WTC11 (cell line): ENCODE measurements at regions not wholly inside any gene's neighbourhood (a gene's known extent, or its start where the extent isn't known, plus 50 kb on each side); places are given as distances from the start of the nearest gene placed in this dataset.

Experiments
- ATAC-seq: fragments of 200-7000 bp; cut with Tn5 transposase; 2 replicates; pipeline ENCODE4 v1.10.0; 2021; ENCODE audit warnings: mild to moderate bottlenecking, moderate library complexity
- CTCF ChIA-PET: fragments of 300-600 bp; sonication (Branson Sonifier 250); formaldehyde crosslinking; loops from one replicate; lab custom pipeline; 2021; ENCODE audit warnings: antibody characterized with exemption; lab: Charles Lee
- POLR2A ChIA-PET: fragments of 350-600 bp; sonication (Branson Sonifier 250); formaldehyde crosslinking; loops from one replicate; lab custom pipeline; 2021; ENCODE audit warnings: antibody characterized with exemption; lab: Charles Lee
- DNase-seq: peaks from one replicate; pipeline ENCODE4 v3.0.0; 2021; ENCODE audit warnings: low spot score
- H3K27ac Mint-ChIP-seq: 2 replicates; pipeline ENCODE4 v1.8.0; 2021; ENCODE audit warnings: mixed read lengths
- H3K27me3 Mint-ChIP-seq: 2 replicates; pipeline ENCODE4 v1.8.0; 2021; ENCODE audit warnings: low read depth, mild to moderate bottlenecking, moderate library complexity, mixed read lengths
- H3K36me3 Mint-ChIP-seq: 2 replicates; pipeline ENCODE4 v1.8.0; 2021; ENCODE audit warnings: mixed read lengths
- H3K4me1 Mint-ChIP-seq: 2 replicates; pipeline ENCODE4 v1.8.0; 2022; ENCODE audit warnings: mixed read lengths
- H3K4me3 Mint-ChIP-seq: 2 replicates; pipeline ENCODE4 v1.8.0; 2021; ENCODE audit warnings: mild to moderate bottlenecking, moderate library complexity, mixed read lengths
- H3K9me3 Mint-ChIP-seq: 2 replicates; pipeline ENCODE4 v1.8.0; 2021; ENCODE audit warnings: mixed read lengths
- ATF6 ChIP-seq: sonication (generic); formaldehyde crosslinking; IDR thresholded peaks from 2 replicates; pipeline ENCODE4 v1.8.1; 2023; ENCODE audit warnings: mild to moderate bottlenecking, missing genetic modification reagents
- CBFB ChIP-seq: sonication (generic); formaldehyde crosslinking; IDR thresholded peaks from 2 replicates; pipeline ENCODE4 v1.8.1; 2022; ENCODE audit warnings: mild to moderate bottlenecking, low read depth, missing genetic modification reagents
- CREB1 ChIP-seq: sonication (generic); formaldehyde crosslinking; IDR thresholded peaks from 2 replicates; pipeline ENCODE4 v1.8.0; 2023; ENCODE audit warnings: mild to moderate bottlenecking, missing genetic modification reagents
- E2F1 ChIP-seq: sonication (generic); formaldehyde crosslinking; IDR thresholded peaks from 2 replicates; pipeline ENCODE4 v1.8.0; 2022; ENCODE audit warnings: mild to moderate bottlenecking, missing genetic modification reagents
- FOXP1 ChIP-seq: sonication (generic); formaldehyde crosslinking; IDR thresholded peaks from 2 replicates; pipeline ENCODE4 v1.8.0; 2022; ENCODE audit warnings: missing genetic modification reagents, mild to moderate bottlenecking, moderate library complexity, borderline replicate concordance
- GRHL2 ChIP-seq: fragments of 250-450 bp; sonication (Bioruptor Pico); IDR thresholded peaks from 2 replicates; pipeline ENCODE4 v1.8.0; 2022; ENCODE audit warnings: mild to moderate bottlenecking, moderate library complexity; ENCODE audit not compliant: insufficient replicate concordance, severe bottlenecking
- GTF2I ChIP-seq: fragments of 250-450 bp; sonication (Bioruptor Pico); conservative IDR thresholded peaks from 2 replicates; pipeline ENCODE4 v1.4.0; 2021; ENCODE audit warnings: mild to moderate bottlenecking
- MXD4 ChIP-seq: fragments of 250-450 bp; sonication (Bioruptor Pico); IDR thresholded peaks from 2 replicates; pipeline ENCODE4 v1.8.0; 2021; ENCODE audit warnings: mild to moderate bottlenecking, moderate library complexity, borderline replicate concordance
- MYBL2 ChIP-seq: sonication (generic); formaldehyde crosslinking; IDR thresholded peaks from 2 replicates; pipeline ENCODE4 v1.8.1; 2023; ENCODE audit warnings: mild to moderate bottlenecking, moderate library complexity, missing genetic modification reagents
- NFATC4 ChIP-seq: fragments of 250-450 bp; sonication (Bioruptor Pico); IDR thresholded peaks from 2 replicates; pipeline ENCODE4 v1.9.0; 2021; ENCODE audit warnings: mild to moderate bottlenecking
- NR2C2 ChIP-seq: sonication (generic); formaldehyde crosslinking; IDR thresholded peaks from 2 replicates; pipeline ENCODE4 v1.8.0; 2022; ENCODE audit warnings: mild to moderate bottlenecking, missing genetic modification reagents
- OVOL2 ChIP-seq: fragments of 250-450 bp; sonication (Bioruptor Pico); IDR thresholded peaks from 2 replicates; pipeline ENCODE4 v1.9.0; 2021; ENCODE audit warnings: mild to moderate bottlenecking, borderline replicate concordance
- RELA ChIP-seq: sonication (generic); formaldehyde crosslinking; IDR thresholded peaks from 2 replicates; pipeline ENCODE4 v1.8.1; 2022; ENCODE audit warnings: missing genetic modification reagents, mild to moderate bottlenecking, borderline replicate concordance
- TP53 ChIP-seq: sonication (generic); formaldehyde crosslinking; IDR thresholded peaks from 2 replicates; pipeline ENCODE4 v1.8.1; 2023; ENCODE audit warnings: mild to moderate bottlenecking, missing genetic modification reagents
- ZNF121 ChIP-seq: sonication (generic); formaldehyde crosslinking; IDR thresholded peaks from 2 replicates; pipeline ENCODE4 v1.8.0; 2023; ENCODE audit warnings: missing genetic modification reagents
- ZNF232 ChIP-seq: sonication (generic); formaldehyde crosslinking; IDR thresholded peaks from 2 replicates; pipeline ENCODE4 v1.8.0; 2022; ENCODE audit warnings: mild to moderate bottlenecking, missing genetic modification reagents
- ZNF263 ChIP-seq: sonication (generic); formaldehyde crosslinking; IDR thresholded peaks from 2 replicates; pipeline ENCODE4 v1.8.1; 2022; ENCODE audit warnings: low read depth, mild to moderate bottlenecking, moderate library complexity, missing genetic modification reagents
- ZNF416 ChIP-seq: fragments of 250-450 bp; sonication (Bioruptor Pico); IDR thresholded peaks from 2 replicates; pipeline ENCODE4 v1.9.0; 2021; ENCODE audit warnings: mild to moderate bottlenecking, inconsistent platforms
- ZNF423 ChIP-seq: fragments of 250-450 bp; sonication (Bioruptor Pico); IDR thresholded peaks from 2 replicates; pipeline ENCODE4 v2.1.2; 2022; ENCODE audit warnings: mild to moderate bottlenecking, moderate library complexity
- ZNF671 ChIP-seq: fragments of 250-450 bp; sonication (Bioruptor Pico); IDR thresholded peaks from 2 replicates; pipeline ENCODE4 v1.8.0; 2021; ENCODE audit warnings: mild to moderate bottlenecking

GRCh38 chr2:225824748-225825449 lies 425.4 kb downstream of the NYAP2 start:
- POLR2A ChIA-PET, result no interaction called here
- no peaks in the 10 kb centered on the region; the same call in 1 of the 2 replicates for H3K27me3 Mint-ChIP-seq
- peaks cover 9% of the 10 kb centered on the region for H3K4me1 Mint-ChIP-seq
- DNase-seq (peak; percentile 25), ATAC-seq (peak; percentile 67)
- no peak overlapping the region for H3K27ac Mint-ChIP-seq
- no peak for TF ChIP-seq NFATC4 (CRISPR knock-in tag)
- no peak for TF ChIP-seq GTF2I
- H3K4me3 Mint-ChIP-seq, result no peak overlapping the region
- CTCF ChIA-PET, result no interaction called here
- H3K36me3 Mint-ChIP-seq, result no peaks in the 10 kb centered on the region
- H3K9me3 Mint-ChIP-seq, result peaks cover 37% of the 10 kb centered on the region

GRCh38 chr2:225821351-225821750 lies 421.8 kb downstream of the NYAP2 start:
- TF ChIP-seq ZNF263, result no peak
- no peak for TF ChIP-seq MXD4 (CRISPR knock-in tag)
- TF ChIP-seq GRHL2 (CRISPR knock-in tag), result no peak
- TF ChIP-seq ATF6 (CRISPR knock-in tag), result no peak
- no peak for TF ChIP-seq RELA
- TF ChIP-seq CBFB (CRISPR knock-in tag), result no peak
- no peak for TF ChIP-seq ZNF121
- no peak for TF ChIP-seq E2F1 (CRISPR knock-in tag)
- no peak for TF ChIP-seq ZNF416 (CRISPR knock-in tag)
- no peak for TF ChIP-seq ZNF232 (CRISPR knock-in tag)
- no peak for TF ChIP-seq NFATC4 (CRISPR knock-in tag)
- TF ChIP-seq ZNF671 (CRISPR knock-in tag), result no peak
- TF ChIP-seq FOXP1 (CRISPR knock-in tag), result no peak
- CTCF ChIA-PET, result no interaction called here
- H3K4me1 Mint-ChIP-seq, result peaks cover 20% of the 10 kb centered on the region

GRCh38 chr2:225820826-225821225 lies 421.3 kb downstream of the NYAP2 start:
- CTCF ChIA-PET, result no interaction called here
- TF ChIP-seq ZNF423, result no peak
- TF ChIP-seq NR2C2, result no peak
- no peak for TF ChIP-seq MYBL2
- no peak for TF ChIP-seq OVOL2 (CRISPR knock-in tag)
- TF ChIP-seq ATF6 (CRISPR knock-in tag), result no peak
- TF ChIP-seq TP53, result no peak
- no peak for TF ChIP-seq CREB1 (CRISPR knock-in tag)
- no peak for TF ChIP-seq GTF2I
- H3K27ac Mint-ChIP-seq, result no peak overlapping the region
- H3K36me3 Mint-ChIP-seq, result no peaks in the 10 kb centered on the region
- H3K27me3 Mint-ChIP-seq, result no peaks in the 10 kb centered on the region
- DNase-seq, result no peak
- no peak for ATAC-seq
- peaks cover 10% of the 10 kb centered on the region for H3K9me3 Mint-ChIP-seq
- POLR2A ChIA-PET, result no interaction called here
- no peak overlapping the region for H3K4me3 Mint-ChIP-seq
- peaks cover 20% of the 10 kb centered on the region for H3K4me1 Mint-ChIP-seq

More at GRCh38 chr2:225821351-225821750, 421.8 kb downstream of the NYAP2 start:
- Mint-ChIP-seq H3K27me3 (no peaks in the 10 kb centered on the region; the same call in 1 of the 2 replicates), H3K4me3 (no peak overlapping the region), H3K36me3 (no peaks in the 10 kb centered on the region), H3K9me3 (peaks cover 14% of the 10 kb centered on the region), H3K27ac (no peak overlapping the region)
- POLR2A ChIA-PET, result interaction anchor here (0.6 kb wide), 1 partner anchor 199 kb away, joined by 4 read pairs; no protein-coding TSS in a partner anchor
- DNase-seq (no peak), ATAC-seq (no peak)
